ENCODE measurements at regions not wholly inside any gene's neighbourhood (a gene's known extent, or its start where the extent isn't known, plus 50 kb on each side); places are given as distances from the start of the nearest gene placed in this dataset.

DNA sequence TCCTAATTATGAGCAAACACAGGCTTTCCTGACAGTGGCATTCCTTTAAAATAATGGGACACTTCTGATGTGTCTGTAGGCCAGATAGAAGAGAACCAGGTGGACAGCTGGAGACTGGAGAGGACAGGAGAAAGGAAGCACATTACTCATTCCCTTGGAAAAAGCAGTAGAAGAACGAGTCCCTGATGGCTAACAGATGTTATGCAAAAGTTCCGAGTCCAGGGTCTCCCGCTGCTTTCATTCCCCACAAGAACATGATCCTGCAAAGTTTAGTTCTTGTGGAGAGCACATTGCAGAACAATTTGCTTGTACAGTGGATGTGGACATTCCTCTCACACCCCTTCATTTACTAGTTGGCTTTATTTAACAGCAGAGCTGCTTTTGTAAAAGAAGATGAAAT, 137.6 kb downstream of the GPAM start:
- TF ChIP-seq, protein P1, sequence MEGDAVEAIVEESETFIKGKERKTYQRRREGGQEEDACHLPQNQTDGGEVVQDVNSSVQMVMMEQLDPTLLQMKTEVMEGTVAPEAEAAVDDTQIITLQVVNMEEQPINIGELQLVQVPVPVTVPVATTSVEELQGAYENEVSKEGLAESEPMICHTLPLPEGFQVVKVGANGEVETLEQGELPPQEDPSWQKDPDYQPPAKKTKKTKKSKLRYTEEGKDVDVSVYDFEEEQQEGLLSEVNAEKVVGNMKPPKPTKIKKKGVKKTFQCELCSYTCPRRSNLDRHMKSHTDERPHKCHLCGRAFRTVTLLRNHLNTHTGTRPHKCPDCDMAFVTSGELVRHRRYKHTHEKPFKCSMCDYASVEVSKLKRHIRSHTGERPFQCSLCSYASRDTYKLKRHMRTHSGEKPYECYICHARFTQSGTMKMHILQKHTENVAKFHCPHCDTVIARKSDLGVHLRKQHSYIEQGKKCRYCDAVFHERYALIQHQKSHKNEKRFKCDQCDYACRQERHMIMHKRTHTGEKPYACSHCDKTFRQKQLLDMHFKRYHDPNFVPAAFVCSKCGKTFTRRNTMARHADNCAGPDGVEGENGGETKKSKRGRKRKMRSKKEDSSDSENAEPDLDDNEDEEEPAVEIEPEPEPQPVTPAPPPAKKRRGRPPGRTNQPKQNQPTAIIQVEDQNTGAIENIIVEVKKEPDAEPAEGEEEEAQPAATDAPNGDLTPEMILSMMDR (IDR thresholded peaks at IDR 0.05) = no peak
- TF ChIP-seq EZH2 (IDR thresholded peaks at IDR 0.05; ENCODE audit: borderline replicate concordance, insufficient read depth, low read depth, low read length, poor library complexity, severe bottlenecking) = no peak
